CD4-positive, alpha-beta T cell treated with Interleukin-6 at 100 ng/mL for 8 hours (primary cell): ENCODE measurements at regions not wholly inside any gene's neighbourhood (a gene's known extent, or its start where the extent isn't known, plus 50 kb on each side); places are given as distances from the start of the nearest gene placed in this dataset.
"Not testable (repeated sequence)": the region's sequence is repeated elsewhere in the genome, so short reads cannot be mapped to it uniquely, and the experiment has no call there.

ENCODE experiments used
- DNase-seq: peaks from one replicate; pipeline ENCODE4 v3.0.0-alpha.2; 2020; ENCODE audit warnings: mixed read lengths, low spot score

DNA sequence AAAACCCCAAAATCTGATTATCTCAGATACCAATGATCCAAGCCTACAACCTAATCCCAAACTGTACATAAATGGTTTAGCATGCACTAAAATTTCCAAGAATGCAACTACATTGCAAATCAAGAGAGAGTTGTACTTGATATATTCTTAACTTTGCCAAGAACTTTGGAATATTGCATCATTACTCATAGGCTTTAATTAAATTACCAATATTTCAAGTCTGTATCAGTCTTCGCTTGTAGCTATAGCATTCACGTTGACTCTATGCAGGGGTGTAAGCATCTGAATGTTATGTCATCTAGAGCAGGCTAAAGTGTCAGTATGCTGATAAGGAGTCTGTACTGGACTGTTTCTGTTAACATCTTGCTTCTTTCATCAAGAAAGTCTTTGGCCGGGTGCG is 56.3 kb downstream of the FOXI3 start:
- DNase-seq: no peak

DNA sequence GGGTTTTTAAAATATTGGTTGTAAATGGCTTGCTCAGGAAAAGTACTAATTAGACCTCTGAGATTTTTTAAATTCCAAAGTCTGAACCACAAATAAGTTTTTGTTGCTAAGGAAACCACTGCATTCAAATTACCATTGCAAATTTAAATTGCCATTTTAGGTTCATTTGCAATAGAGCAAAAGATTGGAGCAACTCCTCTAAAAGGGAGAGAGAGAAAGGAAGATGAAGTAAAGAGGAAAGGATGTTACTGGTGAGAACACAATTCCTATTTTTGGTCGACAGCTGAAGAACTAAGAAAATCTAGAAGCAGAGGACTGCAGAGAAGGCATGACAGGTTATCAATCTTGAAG is 74.9 kb downstream of the FOXI3 start:
- DNase-seq: no peak

DNA sequence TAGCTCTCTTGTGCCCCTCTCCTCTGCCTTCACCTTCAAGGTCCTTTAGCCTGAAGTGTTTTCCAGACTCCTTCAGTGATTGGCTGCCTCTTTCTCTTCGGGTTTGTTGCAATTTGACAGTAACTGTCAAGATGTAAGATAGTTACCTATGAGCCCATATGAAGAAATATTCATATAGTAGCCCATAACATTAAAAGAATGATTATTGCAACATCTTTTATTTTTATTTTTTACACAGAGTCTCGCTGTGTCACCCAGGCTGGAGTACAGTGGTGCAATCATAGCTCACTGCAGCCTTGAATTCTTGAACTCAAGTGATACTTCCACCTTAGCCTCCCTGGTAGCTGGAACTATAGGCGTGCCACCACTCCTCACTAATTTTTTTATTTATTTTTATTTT is 80.5 kb downstream of the FOXI3 start:
- no peak for DNase-seq

DNA sequence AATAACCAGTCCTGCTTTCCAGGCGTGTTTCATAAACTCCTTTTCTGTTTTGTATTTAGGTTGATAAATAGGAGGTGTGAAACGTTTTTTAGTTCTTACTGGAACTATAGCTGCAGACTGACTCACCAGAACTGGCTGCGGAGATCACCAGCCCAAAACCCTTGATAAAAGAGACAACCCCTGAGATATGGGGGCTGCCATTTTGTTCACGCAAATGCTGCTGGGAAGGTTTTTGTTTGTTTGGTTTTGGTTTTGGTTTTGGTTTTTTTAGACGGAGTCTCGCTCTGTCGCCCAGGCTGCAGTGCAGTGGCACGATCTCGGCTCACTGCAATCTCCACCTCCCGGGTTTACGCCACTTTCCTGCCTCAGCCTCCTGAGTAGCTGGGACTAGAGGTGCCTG is 87.1 kb downstream of the FOXI3 start:
- not testable (repeated sequence) for DNase-seq

DNA sequence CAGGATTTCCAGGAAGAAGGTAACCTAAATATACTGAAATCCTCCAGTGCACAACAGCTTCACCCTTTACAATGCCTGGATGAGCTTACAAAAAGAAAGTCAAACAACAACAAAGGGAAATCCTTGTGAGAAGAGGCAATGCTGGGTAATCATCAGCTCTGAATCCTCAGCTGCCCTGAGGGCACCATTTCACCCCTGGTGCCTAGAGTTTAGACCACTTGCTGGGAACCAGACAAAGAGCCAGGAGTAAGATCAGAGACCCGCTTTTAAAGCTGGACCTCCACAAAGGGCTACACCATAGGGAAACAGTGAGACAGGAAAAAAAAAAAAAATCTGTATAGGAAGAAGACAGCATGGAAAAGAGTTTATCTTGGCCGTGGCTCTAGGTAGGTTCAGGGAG is 97.0 kb downstream of the FOXI3 start:
- DNase-seq: no peak

DNA sequence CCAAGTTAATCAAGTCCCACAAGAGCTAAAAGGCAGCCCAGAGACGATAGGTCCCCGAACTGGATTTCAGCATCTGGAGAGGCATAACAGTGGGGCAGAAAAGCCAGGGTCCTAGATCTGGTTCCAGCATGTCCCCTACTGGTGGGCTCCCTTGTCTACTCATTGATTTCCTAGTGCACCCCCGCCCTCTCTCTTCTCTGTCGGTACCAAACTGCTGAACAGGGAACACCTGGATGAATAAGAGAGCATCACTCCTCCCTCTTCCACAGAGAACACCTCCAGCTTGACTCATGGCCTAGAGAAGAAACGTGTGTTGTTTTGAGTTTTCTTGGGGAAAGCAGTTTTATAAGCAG is 101.3 kb downstream of the FOXI3 start:
- DNase-seq: no peak

DNA sequence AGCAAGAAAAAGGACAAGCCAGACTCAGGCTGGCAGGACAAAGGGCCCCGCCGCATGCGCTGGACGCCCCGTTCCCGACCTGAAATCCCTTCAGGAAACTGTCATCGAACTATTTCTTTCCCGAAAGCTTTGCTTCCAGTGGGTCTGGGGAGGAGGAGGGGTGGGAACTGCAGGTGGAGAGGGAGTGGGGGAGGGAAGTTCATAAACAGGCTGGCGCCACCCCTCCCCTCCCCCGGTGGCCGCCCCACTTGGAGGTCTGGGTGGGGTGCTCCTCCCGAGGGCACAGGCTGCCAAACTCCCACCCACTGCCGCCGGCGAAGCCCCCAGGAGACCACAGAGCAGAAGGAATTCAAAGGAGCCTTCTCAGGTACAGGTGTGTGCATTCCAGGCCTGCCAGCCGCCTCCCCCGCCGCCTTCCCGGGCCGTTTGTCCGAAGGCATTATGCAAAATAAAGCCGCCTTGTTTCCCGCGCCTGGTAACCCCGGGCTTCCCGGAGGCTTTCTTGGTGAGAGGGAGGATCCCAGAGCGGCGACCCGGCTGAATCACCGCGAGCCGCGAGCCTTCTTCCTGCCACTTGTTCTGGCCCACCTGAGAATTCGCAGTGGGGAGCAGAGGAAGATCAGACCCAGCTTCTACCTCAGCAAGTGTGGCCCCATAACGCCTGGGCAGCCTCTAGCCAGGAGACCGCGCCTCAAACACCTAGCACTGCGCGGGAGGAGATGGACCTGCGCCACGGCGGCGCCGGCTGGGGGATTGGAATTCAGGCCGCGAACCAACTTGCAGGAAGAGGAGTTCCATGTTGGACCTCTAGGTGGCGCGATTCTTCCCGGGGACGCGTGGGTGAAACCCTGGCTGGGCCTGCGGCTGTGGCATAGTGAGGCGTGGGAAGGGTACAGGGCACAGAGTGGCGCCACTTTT is 101.9 kb downstream of the FOXI3 start:
- peak; percentile 45 for DNase-seq

DNA sequence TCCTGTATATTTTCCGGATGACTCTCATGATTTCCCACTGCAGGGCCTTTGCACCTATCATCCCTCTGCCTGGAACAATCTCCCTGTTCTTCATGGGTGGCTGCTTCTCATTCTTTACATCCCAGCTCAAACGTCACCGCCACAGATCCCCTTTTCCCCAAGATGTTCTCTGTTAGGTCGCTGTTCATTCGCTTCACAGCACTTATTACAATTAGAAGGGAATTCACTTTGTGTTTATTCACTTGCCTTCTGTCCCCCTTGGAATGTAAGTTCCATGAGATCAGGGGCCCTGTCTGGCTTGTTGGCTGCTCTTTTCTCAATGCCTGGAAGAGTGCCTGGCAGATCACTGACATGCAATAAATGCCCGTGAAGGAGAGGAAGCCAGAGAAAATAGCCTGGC is 106.7 kb downstream of the FOXI3 start:
- no peak for DNase-seq

DNA sequence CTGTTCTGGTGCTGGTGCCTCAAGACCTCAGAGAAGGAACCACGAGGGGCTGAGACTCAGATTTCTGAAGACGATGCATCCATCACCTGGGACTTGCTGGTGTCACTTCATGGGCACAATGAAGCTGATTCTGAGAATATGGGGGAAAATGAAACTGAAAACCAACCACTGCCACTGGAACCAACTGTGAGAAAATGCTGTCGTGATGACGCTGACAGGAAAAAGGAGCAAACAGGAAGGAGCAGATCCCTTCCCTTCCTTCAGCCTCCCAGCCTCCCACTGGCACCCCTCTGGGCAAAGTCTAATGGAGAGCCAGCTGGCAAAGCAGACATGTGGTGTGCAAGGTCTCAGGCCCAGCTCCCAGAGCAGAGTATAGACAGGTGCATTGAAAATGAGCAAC is 109.7 kb downstream of the FOXI3 start:
- DNase-seq: no peak

DNA sequence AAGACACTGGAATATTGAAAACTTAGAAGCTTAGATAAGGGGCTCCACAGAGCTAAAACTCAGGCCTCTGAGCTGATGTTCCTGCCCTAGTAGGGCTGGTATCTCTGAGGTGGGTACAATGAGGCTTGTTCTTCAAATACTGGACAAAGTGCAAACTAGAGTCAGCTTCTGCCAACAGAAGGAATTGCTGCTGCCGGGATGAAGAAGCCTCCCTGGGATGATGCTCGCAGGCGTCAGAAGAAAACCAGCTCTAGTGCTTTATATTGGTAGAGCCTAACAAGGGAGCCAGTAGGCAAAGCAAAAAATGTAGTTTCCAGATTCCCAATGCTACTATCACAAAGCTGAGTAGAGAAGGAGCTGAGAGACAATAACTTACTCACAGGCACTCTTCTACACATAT is 118.1 kb downstream of the FOXI3 start:
- DNase-seq: no peak

DNA sequence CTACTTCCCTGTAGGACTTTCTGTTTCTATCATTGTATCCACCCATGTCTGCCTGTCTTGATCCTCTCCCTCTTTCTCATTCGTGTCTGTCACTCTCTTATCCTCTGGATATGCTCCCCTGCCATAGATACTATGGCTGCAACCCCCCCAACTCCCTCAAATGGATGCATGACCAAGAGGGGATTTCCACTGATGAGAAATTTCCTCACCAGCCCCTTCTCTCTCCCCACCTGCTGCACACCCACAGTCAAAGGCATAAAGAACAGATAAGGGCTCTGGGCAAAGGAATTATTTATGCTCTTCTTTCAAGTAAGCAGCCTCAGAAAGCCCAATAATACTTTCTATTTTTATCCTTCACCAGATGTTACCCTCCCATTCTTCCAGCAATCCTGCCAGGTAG is 121.3 kb downstream of the FOXI3 start:
- DNase-seq: no peak

DNA sequence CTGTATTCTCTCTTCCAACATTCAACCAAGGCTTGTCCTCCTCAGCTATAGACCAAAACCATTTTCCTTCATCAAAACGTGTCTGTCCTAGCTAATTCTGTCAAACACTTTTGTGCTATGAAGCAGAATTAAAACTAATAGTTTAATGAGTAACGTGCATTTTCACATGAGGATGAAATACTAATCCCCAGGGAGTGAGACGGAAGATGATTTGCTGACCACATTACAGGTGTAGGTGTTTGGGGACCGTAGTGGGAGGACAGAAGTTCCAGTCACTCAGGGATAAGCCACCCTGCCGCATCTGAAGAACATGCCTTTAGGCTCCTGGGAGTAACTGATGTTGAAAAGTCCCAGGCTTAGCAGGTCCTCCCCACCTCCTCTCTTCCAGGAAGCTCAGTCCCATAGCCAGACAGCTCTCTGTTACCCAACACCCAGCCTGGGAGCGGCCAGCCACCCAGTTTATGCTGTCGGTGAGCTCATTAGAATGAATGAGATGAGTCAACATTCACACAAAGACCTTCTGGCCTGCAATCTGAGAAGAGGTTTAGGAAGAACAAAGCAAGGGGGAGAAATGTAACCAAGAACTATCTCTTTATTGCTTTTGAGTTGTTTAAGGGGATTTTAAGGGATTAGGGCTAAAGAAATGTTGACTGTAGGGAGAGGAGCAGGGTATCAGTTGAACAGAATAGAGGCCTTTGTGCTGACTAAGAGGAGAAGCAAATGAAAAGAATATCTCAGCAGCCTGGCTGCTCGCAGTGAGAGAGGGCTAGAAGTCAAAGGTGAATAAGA is 122.5 kb downstream of the FOXI3 start:
- no peak for DNase-seq

DNA sequence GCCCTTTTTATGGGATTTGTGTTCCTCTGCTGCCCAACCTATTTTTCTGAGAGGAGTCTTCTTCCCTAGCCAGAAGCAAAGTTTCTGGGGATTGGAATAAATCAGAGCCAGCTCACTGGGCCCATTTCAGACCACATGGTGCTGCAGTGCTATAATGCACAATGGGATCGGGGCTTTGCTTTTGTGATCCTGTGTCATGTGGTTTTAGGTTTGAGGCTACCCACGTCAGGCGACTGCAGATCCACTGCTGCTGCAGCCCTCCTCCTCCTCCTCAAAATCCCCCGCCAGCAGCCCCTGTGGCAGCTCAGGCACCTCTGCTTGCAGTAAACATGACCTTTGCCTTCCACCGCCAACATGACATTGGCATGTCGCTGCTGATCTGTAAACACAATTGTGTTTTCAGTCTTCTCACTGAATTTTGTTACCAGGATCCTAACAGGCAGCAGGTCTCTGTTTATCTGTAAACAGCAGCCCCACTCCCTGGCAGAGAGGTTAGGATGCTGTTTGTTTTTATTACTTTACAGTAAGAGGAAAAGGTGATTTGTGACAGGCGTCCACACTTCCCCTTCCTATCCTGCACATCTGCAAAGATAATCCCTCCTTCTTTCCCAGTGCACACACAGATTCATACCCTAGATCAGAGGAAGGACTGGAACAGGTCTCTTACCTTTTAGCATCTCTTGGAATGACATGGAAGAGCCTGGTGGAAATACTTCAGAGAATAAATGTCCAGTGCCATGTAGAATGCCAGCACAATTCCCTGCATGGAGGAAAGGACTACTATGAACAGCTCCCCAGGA is 130.8 kb downstream of the FOXI3 start:
- no peak for DNase-seq

DNA sequence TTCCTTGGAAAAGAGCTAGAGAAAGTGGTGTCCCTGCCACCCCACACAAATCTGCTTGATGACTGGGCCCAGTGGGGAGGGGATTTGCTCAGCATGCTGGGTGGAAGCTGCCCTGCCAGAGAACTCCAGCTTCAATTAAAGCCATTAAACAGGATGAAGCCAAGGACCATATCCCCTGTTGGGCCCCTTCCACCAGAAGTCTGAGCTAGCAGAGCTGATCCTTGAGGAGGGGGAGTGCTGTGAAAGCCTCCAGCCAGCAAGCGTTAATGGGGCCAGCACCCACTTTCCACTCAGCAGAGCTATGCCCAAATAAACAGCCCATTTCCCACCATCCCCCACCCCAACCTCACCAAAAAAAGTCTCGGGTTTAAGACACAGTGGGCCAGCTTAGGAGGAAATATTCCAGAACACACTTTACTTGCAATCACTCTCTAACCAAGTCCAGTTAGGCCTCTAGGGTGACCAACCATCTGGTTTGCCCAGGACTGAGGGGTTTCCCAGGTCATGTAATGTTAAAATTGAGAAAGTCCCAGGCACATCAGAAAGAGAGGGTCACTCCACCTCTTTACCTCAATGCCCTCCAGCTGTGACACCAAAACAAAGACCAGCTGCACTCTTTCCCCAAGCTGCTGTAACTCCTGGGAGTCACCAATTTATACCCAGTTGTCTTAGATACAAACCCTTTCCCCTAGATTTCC is 132.3 kb downstream of the FOXI3 start:
- DNase-seq: no peak

DNA sequence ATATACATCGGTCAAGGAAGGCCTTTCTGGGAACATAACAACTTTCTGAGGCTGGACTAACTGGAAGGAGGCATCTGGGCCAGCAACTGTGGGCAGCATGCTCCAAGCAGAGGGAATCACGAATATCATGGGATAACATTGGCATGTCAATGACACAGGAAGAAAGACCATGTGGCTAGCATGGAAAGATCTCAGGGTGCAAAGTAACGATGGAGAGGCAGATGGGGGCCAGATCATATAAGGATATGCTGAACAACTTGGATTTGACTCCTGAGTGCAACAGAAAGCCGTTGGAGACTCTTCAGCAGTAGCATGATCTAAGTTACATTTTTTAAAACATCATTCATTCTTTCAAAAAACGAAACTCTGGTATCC is 133.6 kb downstream of the FOXI3 start:
- no peak for DNase-seq

DNA sequence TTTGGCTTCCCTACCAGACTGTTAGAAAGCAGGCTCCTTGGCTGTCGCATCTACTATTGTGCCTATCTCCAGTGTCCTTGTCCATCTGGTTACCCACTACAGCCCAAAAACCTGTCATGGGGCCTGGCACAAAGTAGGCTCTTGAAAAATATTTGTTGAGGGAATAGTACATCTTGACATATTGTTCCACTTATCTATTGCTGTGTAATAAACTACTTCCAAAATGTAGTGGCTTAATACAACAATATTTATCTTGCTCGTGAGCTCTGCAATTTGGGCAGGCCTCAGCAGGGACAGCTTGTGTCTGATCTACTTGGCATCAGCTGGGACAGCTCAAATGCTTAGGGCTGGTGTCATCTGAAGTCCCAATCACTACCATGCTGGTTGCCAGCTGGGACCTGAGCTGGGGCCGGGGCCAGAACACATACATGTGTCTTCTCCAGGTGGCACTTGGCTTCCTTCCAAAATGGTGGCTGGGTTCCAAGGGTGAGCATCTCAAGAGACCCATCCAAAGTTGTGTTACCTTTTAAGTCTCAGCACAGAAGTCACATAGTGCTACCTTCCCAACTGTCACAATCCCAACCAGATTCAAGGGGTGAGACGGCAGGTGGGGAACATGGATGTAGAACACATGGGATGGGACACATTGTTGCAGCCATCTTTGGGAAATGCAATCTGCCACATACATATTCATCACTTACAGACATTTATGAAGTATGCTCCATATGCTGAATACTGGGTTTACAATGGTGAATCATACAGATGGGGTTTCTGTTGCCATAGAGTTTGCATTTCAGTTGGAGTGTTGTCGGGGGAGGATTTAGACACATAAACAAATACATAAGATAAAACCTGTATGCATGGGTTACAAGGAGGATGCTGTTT is 134.2 kb downstream of the FOXI3 start:
- no peak for DNase-seq

DNA sequence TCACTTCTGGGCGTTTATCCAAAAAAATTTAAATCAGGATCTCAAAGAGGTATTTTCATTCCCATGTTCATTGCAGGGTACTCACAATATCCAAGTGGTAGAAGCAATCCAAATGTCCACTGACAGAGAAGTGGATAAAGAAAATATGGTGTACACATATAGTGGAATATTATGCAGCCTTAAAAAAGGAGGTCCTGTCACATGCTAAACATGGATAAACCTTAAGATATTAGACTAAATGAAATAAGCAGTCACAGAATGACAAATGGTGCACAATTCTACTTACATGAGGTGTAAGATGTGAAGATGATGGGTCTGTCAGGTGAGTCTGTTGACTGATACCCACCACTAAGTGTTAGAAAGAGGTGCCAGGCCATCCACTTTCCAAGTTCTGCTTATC is 140.6 kb downstream of the THNSL2 start:
- no peak for DNase-seq

DNA sequence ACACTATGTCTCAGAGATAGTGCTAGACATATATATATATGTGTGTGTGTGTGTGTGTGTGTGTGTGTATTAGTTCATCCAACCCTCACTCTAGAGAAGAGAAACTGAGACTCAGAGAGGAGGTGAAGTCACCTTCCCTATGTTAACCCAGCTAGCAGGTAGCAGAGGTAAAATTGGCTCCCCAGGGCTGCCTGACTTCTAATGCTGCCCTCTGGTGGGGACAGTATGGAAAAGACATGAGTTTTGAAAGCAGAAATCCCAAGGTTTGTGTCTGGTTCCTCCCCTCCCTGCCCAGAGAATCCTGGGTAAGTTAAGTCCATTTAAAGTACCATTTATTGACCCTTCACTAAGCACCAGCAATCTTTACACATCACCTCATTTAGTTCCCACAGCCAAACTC is 137.7 kb downstream of the THNSL2 start:
- DNase-seq: peak; percentile 4

DNA sequence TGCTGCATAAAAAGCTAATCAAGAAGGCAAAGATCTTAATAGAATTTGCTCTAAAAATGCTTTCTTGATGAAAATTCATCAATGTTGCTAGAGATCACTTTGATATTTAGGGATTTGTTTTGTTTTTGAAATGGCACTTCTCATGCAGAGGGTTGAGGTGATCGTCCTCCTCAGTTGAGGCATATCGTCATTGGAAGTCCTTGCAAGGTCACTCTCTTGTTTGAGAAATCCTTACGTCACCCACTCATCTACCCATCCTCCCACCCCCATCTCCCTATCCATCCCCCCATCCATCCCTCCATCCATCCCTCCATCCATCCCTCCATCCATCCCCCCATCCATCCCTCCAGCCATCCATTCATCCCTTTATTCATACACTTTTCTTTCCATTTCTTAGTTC is 133.7 kb downstream of the THNSL2 start:
- DNase-seq: no peak

DNA sequence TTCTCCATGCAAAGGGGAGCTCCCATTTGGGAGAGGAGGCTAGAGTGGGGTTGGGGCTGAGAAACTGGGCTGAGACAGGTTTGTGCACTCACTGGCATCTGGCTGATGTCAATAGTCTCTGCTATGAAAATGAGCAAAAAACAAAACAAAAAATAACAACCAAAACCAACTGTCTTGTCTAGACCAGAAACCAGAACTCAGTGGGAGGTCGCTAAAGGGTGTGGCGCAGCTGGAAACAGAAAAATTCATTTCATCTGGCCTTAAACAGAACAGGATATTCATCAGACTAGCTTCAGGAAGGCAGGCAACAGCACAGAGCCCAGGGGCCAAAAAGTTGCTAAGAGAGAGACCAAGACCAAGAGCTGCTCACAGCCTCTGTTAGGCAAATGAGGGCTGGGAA is 126.1 kb downstream of the THNSL2 start:
- no peak for DNase-seq
